ENCODE measurements at regions not wholly inside any gene's neighbourhood (a gene's known extent, or its start where the extent isn't known, plus 50 kb on each side); places are given as distances from the start of the nearest gene placed in this dataset.

DNA sequence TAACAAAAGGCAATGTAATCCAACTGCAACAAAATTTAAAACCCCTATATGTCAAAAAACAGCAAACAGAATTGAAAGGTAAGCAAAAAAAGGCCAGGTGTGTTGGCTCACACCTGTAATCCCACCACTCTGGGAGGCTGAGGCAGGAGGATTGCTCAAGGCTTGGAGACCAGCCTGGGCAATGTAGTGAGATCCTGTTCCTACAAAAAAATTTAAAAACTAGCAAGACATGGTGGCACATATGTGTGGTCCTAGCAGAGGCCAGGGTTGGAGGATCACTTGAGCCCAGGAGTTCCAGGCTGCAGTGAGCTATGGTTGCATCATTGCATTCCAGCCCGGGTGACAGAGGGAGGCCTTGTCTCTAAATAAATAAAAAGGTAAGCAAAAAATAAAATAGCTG lies 212.1 kb upstream of the KLF14 start:
- H3K36me3 Mint-ChIP-seq = no peaks in the 10 kb centered on the region
- TF ChIP-seq, protein P1, sequence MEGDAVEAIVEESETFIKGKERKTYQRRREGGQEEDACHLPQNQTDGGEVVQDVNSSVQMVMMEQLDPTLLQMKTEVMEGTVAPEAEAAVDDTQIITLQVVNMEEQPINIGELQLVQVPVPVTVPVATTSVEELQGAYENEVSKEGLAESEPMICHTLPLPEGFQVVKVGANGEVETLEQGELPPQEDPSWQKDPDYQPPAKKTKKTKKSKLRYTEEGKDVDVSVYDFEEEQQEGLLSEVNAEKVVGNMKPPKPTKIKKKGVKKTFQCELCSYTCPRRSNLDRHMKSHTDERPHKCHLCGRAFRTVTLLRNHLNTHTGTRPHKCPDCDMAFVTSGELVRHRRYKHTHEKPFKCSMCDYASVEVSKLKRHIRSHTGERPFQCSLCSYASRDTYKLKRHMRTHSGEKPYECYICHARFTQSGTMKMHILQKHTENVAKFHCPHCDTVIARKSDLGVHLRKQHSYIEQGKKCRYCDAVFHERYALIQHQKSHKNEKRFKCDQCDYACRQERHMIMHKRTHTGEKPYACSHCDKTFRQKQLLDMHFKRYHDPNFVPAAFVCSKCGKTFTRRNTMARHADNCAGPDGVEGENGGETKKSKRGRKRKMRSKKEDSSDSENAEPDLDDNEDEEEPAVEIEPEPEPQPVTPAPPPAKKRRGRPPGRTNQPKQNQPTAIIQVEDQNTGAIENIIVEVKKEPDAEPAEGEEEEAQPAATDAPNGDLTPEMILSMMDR (conservative IDR thresholded peaks at IDR 0.05) = no peak
- DNase-seq (ENCODE audit: extremely low spot score, unreplicated experiment) = no peak
- no peak overlapping the region for H3K27ac Mint-ChIP-seq
- no peak overlapping the region for H3K4me3 Mint-ChIP-seq
- no peaks in the 10 kb centered on the region for H3K27me3 Mint-ChIP-seq
- no peaks in the 10 kb centered on the region for H3K9me3 Mint-ChIP-seq
- H3K4me1 Mint-ChIP-seq (ENCODE audit: unreplicated experiment) = peaks cover 5% of the 10 kb centered on the region

- Mint-ChIP-seq H3K4me3 (no peak overlapping the region), H3K4me1 (ENCODE audit: unreplicated experiment) (peaks cover 5% of the 10 kb centered on the region), H3K27me3 (no peaks in the 10 kb centered on the region), H3K27ac (no peak overlapping the region), H3K36me3 (no peaks in the 10 kb centered on the region), H3K9me3 (no peaks in the 10 kb centered on the region)
- TF ChIP-seq, protein P1 (conservative IDR thresholded peaks at IDR 0.05) = no peak
- DNase-seq (ENCODE audit: extremely low spot score, unreplicated experiment) = no peak
Measured at GRCh38 chr7:130947792-130948580, 214.0 kb upstream of the KLF14 start.

DNA sequence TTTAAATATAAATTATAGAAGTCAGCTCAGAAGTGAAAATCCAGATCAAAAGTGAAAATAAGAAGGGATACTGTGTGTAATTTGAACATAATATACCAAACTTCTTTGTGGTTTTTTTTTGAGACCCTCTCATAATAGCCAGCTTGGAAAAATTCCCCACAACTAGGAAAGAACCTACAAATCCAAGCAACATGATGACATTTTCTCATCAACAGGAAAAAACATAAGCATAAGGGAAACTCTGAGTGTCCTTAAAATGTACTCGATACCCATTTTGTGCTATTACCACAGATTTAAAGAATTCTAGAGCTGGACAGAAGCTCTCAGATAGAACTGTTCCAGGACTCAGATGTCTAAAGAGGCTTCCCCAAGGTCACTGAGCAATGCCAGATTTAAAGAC lies 214.8 kb upstream of the KLF14 start:
- Mint-ChIP-seq H3K4me3 (no peak overlapping the region), H3K27me3 (no peaks in the 10 kb centered on the region), H3K27ac (no peak overlapping the region)

GRCh38 chr7:130949550-130949949 lies 215.5 kb upstream of the KLF14 start:
- TF ChIP-seq, protein P1 (conservative IDR thresholded peaks at IDR 0.05) = no peak
- H3K27ac Mint-ChIP-seq = no peak overlapping the region
- H3K27me3 Mint-ChIP-seq = no peaks in the 10 kb centered on the region
- no peak for DNase-seq (ENCODE audit: extremely low spot score, unreplicated experiment)
- no peak overlapping the region for H3K4me3 Mint-ChIP-seq
- no peaks in the 10 kb centered on the region for H3K9me3 Mint-ChIP-seq
- no peaks in the 10 kb centered on the region for H3K4me1 Mint-ChIP-seq (ENCODE audit: unreplicated experiment)
- H3K36me3 Mint-ChIP-seq = no peaks in the 10 kb centered on the region

More for the DNA sequence above, 214.8 kb upstream of the KLF14 start:
- no peaks in the 10 kb centered on the region for H3K4me1 Mint-ChIP-seq (ENCODE audit: unreplicated experiment)
- no peak for DNase-seq (ENCODE audit: extremely low spot score, unreplicated experiment)
- H3K36me3 Mint-ChIP-seq = no peaks in the 10 kb centered on the region
- no peaks in the 10 kb centered on the region for H3K9me3 Mint-ChIP-seq
- TF ChIP-seq, protein P1 (conservative IDR thresholded peaks at IDR 0.05) = no peak

- TF ChIP-seq, protein P1 (conservative IDR thresholded peaks at IDR 0.05) = no peak
- H3K9me3 Mint-ChIP-seq = no peaks in the 10 kb centered on the region
- no peaks in the 10 kb centered on the region for H3K27me3 Mint-ChIP-seq
- no peak overlapping the region for H3K4me3 Mint-ChIP-seq
- no peak overlapping the region for H3K27ac Mint-ChIP-seq
- no peaks in the 10 kb centered on the region for H3K4me1 Mint-ChIP-seq (ENCODE audit: unreplicated experiment)
- no peak for DNase-seq (ENCODE audit: extremely low spot score, unreplicated experiment)
- H3K36me3 Mint-ChIP-seq = no peaks in the 10 kb centered on the region
Measured at GRCh38 chr7:130950054-130950453, 216.0 kb upstream of the KLF14 start.
